AG09309 (cell line): ENCODE measurements at regions not wholly inside any gene's neighbourhood (a gene's known extent, or its start where the extent isn't known, plus 50 kb on each side); places are given as distances from the start of the nearest gene placed in this dataset.

Experiments
- DNase-seq: peaks from one replicate; pipeline ENCODE4 v3.0.0-alpha.2; 2010; ENCODE audit warnings: low read depth
- H3K4me3 ChIP-seq: 2 replicates; pipeline ENCODE4 v1.5.1; 2011; ENCODE audit warnings: mild to moderate bottlenecking, low read depth, low read length, moderate library complexity; ENCODE audit not compliant: control insufficient read depth
- TF ChIP-seq, protein P1 (sequence below): IDR thresholded peaks from 2 replicates; pipeline ENCODE4 v1.5.1; 2011; ENCODE audit warnings: mild to moderate bottlenecking, low read depth, low read length, inconsistent platforms; ENCODE audit not compliant: insufficient read depth, control insufficient read depth; ENCODE audit errors: missing control alignments

GRCh38 chr11:36876266-36876665, 278.2 kb upstream of the RAG2 start:
- H3K4me3 ChIP-seq, result no peak overlapping the region
- DNase-seq, result no peak
- TF ChIP-seq, protein P1, sequence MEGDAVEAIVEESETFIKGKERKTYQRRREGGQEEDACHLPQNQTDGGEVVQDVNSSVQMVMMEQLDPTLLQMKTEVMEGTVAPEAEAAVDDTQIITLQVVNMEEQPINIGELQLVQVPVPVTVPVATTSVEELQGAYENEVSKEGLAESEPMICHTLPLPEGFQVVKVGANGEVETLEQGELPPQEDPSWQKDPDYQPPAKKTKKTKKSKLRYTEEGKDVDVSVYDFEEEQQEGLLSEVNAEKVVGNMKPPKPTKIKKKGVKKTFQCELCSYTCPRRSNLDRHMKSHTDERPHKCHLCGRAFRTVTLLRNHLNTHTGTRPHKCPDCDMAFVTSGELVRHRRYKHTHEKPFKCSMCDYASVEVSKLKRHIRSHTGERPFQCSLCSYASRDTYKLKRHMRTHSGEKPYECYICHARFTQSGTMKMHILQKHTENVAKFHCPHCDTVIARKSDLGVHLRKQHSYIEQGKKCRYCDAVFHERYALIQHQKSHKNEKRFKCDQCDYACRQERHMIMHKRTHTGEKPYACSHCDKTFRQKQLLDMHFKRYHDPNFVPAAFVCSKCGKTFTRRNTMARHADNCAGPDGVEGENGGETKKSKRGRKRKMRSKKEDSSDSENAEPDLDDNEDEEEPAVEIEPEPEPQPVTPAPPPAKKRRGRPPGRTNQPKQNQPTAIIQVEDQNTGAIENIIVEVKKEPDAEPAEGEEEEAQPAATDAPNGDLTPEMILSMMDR, result no peak

GRCh38 chr11:36874291-36874690, 276.3 kb upstream of the RAG2 start:
- TF ChIP-seq, protein P1, result no peak
- no peak for DNase-seq

GRCh38 chr11:36870361-36870760, 272.3 kb upstream of the RAG2 start:
- TF ChIP-seq, protein P1, result no peak
- no peak overlapping the region for H3K4me3 ChIP-seq
- DNase-seq, result no peak

More at GRCh38 chr11:36874291-36874690, 276.3 kb upstream of the RAG2 start:
- no peak overlapping the region for H3K4me3 ChIP-seq

- TF ChIP-seq, protein P1, result no peak
- H3K4me3 ChIP-seq, result no peak overlapping the region
- DNase-seq, result no peak
These were observed 270.3 kb upstream of the RAG2 start for GRCh38 chr11:36868380-36868779.

DNA sequence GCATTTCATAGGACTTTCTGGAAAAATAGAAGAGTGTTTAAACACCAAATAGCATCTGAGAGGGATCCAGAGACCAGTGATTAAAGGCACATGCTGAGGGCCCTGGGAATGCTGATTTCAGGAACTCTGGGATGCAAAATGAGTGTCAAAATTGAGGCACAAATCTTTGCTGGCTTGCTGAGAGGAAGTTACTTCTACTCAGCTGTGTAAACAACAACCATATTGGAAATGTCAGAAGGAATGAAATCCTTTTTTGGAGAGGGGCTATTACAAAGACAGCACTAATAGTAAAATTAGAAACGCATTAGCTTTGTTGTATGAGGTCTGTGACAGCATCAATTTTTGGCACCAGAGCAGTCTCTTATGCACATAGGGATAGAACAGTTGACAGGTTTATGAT, 267.8 kb upstream of the RAG2 start:
- TF ChIP-seq, protein P1, result no peak
- no peak for DNase-seq
- no peak overlapping the region for H3K4me3 ChIP-seq

GRCh38 chr11:36854875-36855274, 256.8 kb upstream of the RAG2 start:
- H3K4me3 ChIP-seq, result no peak overlapping the region
- TF ChIP-seq, protein P1, result no peak
- no peak for DNase-seq

GRCh38 chr11:36848660-36849059, 250.6 kb upstream of the RAG2 start:
- TF ChIP-seq, protein P1, result no peak
- H3K4me3 ChIP-seq, result no peak overlapping the region
- DNase-seq, result no peak
